ENCODE measurements at regions not wholly inside any gene's neighbourhood (a gene's known extent, or its start where the extent isn't known, plus 50 kb on each side); places are given as distances from the start of the nearest gene placed in this dataset.

GRCh38 chr17:77513045-77513444, 372.3 kb downstream of the SEC14L1 start:
- ChIA-PET POLR2A (interaction anchor here (0.9 kb wide), 1 partner anchor 8 kb away, joined by 3 read pairs; no protein-coding TSS in a partner anchor), CTCF (interaction anchor here (0.5 kb wide), 1 partner anchor 1195 kb away, joined by 3 read pairs; no protein-coding TSS in a partner anchor)
- Mint-ChIP-seq H3K4me3 (no peak overlapping the region), H3K27ac (no peak overlapping the region), H3K4me1 (peaks cover 0 to 4% (median 0%) of the 10 kb centered on the region in 7 donors), H3K9me3 (peaks cover 0 to 17% (median 8%) of the 10 kb centered on the region in 11 donors), H3K27me3 (peaks cover 0 to 14% (median 0%) of the 10 kb centered on the region in 5 donors), H3K36me3 (peaks cover 4 to 14% (median 12%) of the 10 kb centered on the region in 5 donors)
- Histone ChIP-seq H3K4me1 (ENCODE audit: control insufficient read depth in 2 of 2, insufficient read depth in 2 of 2, low read length in 2 of 2) (no peaks in the 10 kb centered on the region), H3K4me3 (ENCODE audit: low read length) (no peak overlapping the region), H3K27me3 (ENCODE audit: control insufficient read depth in 2 of 2, insufficient read depth in 2 of 2, low read length in 2 of 2) (no peaks in the 10 kb centered on the region), H3K36me3 (ENCODE audit: control insufficient read depth in 2 of 3, insufficient read depth in 3 of 3, low read length in 3 of 3) (no peaks in the 10 kb centered on the region), H3K9me3 (ENCODE audit: control insufficient read depth in 2 of 3, low read length in 3 of 3) (peaks cover 0 to 14% (median 0%) of the 10 kb centered on the region in 3 experiments), H3K27ac (ENCODE audit: low read depth, low read length) (no peak overlapping the region)
- ATAC-seq (no peak), DNase-seq (no peak)
- intact Hi-C loops (cut with micrococcal nuclease): no loop called here

GRCh38 chr17:77515227-77515626, 374.5 kb downstream of the SEC14L1 start:
- POLR2A ChIA-PET: no interaction called here

GRCh38 chr17:77516902-77517301, 376.1 kb downstream of the SEC14L1 start:
- Mint-ChIP-seq H3K27me3 (peaks cover 0 to 14% (median 0%) of the 10 kb centered on the region in 5 donors), H3K9me3 (peaks cover 0 to 7% (median 2%) of the 10 kb centered on the region in 11 donors), H3K36me3 (peaks cover 2 to 9% (median 4%) of the 10 kb centered on the region in 5 donors), H3K27ac (no peak overlapping the region), H3K4me1 (peaks cover 0 to 2% (median 0%) of the 10 kb centered on the region in 7 donors), H3K4me3 (peak overlapping the region in 1 of 10 donors; percentile 18)
- peaks cover 0 to 3% (median 0%) of the 10 kb centered on the region in 3 experiments for H3K9me3 ChIP-seq (ENCODE audit: control insufficient read depth in 2 of 3, low read length in 3 of 3)
- no peaks in the 10 kb centered on the region for H3K27me3 ChIP-seq (ENCODE audit: control insufficient read depth in 2 of 2, insufficient read depth in 2 of 2, low read length in 2 of 2)
- ChIA-PET POLR2A (interaction anchor here (1.1 kb wide), 1 partner anchor 87 kb away, joined by 3 read pairs; no protein-coding TSS in a partner anchor), CTCF (no interaction called here)
- ATAC-seq (no peak), DNase-seq (no peak)
- H3K4me1 ChIP-seq (ENCODE audit: control insufficient read depth in 2 of 2, insufficient read depth in 2 of 2, low read length in 2 of 2): no peaks in the 10 kb centered on the region
- intact Hi-C loops (cut with micrococcal nuclease): no loop called here
- H3K4me3 ChIP-seq (ENCODE audit: low read length): no peak overlapping the region
- no peaks in the 10 kb centered on the region for H3K36me3 ChIP-seq (ENCODE audit: control insufficient read depth in 2 of 3, insufficient read depth in 3 of 3, low read length in 3 of 3)
- no peak overlapping the region for H3K27ac ChIP-seq (ENCODE audit: low read depth, low read length)

More at GRCh38 chr17:77515227-77515626, 374.5 kb downstream of the SEC14L1 start:
- peaks cover 4 to 14% (median 12%) of the 10 kb centered on the region in 5 donors for H3K36me3 Mint-ChIP-seq
- intact Hi-C loops (cut with micrococcal nuclease): no loop called here
- Histone ChIP-seq H3K4me3 (ENCODE audit: low read length) (no peak overlapping the region), H3K27me3 (ENCODE audit: control insufficient read depth in 2 of 2, insufficient read depth in 2 of 2, low read length in 2 of 2) (no peaks in the 10 kb centered on the region), H3K27ac (ENCODE audit: low read depth, low read length) (no peak overlapping the region), H3K36me3 (ENCODE audit: control insufficient read depth in 2 of 3, insufficient read depth in 3 of 3, low read length in 3 of 3) (no peaks in the 10 kb centered on the region), H3K4me1 (ENCODE audit: control insufficient read depth in 2 of 2, insufficient read depth in 2 of 2, low read length in 2 of 2) (no peaks in the 10 kb centered on the region), H3K9me3 (ENCODE audit: control insufficient read depth in 2 of 3, low read length in 3 of 3) (peaks cover 0 to 11% (median 0%) of the 10 kb centered on the region in 3 experiments)
- peaks cover 0 to 14% (median 0%) of the 10 kb centered on the region in 5 donors for H3K27me3 Mint-ChIP-seq
- no peak overlapping the region for H3K4me3 Mint-ChIP-seq
- peaks cover 0 to 17% (median 8%) of the 10 kb centered on the region in 11 donors for H3K9me3 Mint-ChIP-seq
- H3K27ac Mint-ChIP-seq: no peak overlapping the region
- CTCF ChIA-PET: no interaction called here
- DNase-seq: no peak
- peaks cover 0 to 4% (median 0%) of the 10 kb centered on the region in 7 donors for H3K4me1 Mint-ChIP-seq
- no peak for ATAC-seq

GRCh38 chr17:77521076-77521475, 380.3 kb downstream of the SEC14L1 start:
- Mint-ChIP-seq H3K27me3 (peaks cover 0 to 10% (median 0%) of the 10 kb centered on the region in 5 donors), H3K4me1 (peaks cover 0 to 12% (median 7%) of the 10 kb centered on the region in 7 donors), H3K9me3 (no peaks in the 10 kb centered on the region), H3K4me3 (no peak overlapping the region), H3K27ac (no peak overlapping the region), H3K36me3 (no peaks in the 10 kb centered on the region)
- intact Hi-C loops (cut with micrococcal nuclease): no loop called here
- Histone ChIP-seq H3K36me3 (ENCODE audit: control insufficient read depth in 2 of 3, insufficient read depth in 3 of 3, low read length in 3 of 3) (no peaks in the 10 kb centered on the region), H3K4me3 (ENCODE audit: low read length) (no peak overlapping the region), H3K4me1 (ENCODE audit: control insufficient read depth in 2 of 2, insufficient read depth in 2 of 2, low read length in 2 of 2) (no peaks in the 10 kb centered on the region), H3K27me3 (ENCODE audit: control insufficient read depth in 2 of 2, insufficient read depth in 2 of 2, low read length in 2 of 2) (no peaks in the 10 kb centered on the region), H3K9me3 (ENCODE audit: control insufficient read depth in 2 of 3, low read length in 3 of 3) (no peaks in the 10 kb centered on the region), H3K27ac (ENCODE audit: low read depth, low read length) (no peak overlapping the region)
- DNase-seq (no peak), ATAC-seq (no peak)
- CTCF ChIA-PET: interaction anchor here (1.1 kb wide), 1 partner anchor 22 kb away, joined by 3 read pairs; no protein-coding TSS in a partner anchor
- POLR2A ChIA-PET: no interaction called here

- DNase-seq (no peak), ATAC-seq (no peak)
- no peaks in the 10 kb centered on the region for H3K9me3 ChIP-seq (ENCODE audit: control insufficient read depth in 2 of 3, low read length in 3 of 3)
- intact Hi-C loops (cut with micrococcal nuclease): no loop called here
- Mint-ChIP-seq H3K4me3 (no peak overlapping the region), H3K36me3 (no peaks in the 10 kb centered on the region), H3K9me3 (no peaks in the 10 kb centered on the region), H3K27ac (no peak overlapping the region), H3K27me3 (peaks cover 0 to 16% (median 4%) of the 10 kb centered on the region in 5 donors), H3K4me1 (peaks cover 0 to 12% (median 10%) of the 10 kb centered on the region in 7 donors)
- H3K27ac ChIP-seq (ENCODE audit: low read depth, low read length): no peak overlapping the region
- H3K4me3 ChIP-seq (ENCODE audit: low read length): no peak overlapping the region
- POLR2A ChIA-PET: no interaction called here
- no peaks in the 10 kb centered on the region for H3K4me1 ChIP-seq (ENCODE audit: control insufficient read depth in 2 of 2, insufficient read depth in 2 of 2, low read length in 2 of 2)
- H3K36me3 ChIP-seq (ENCODE audit: control insufficient read depth in 2 of 3, insufficient read depth in 3 of 3, low read length in 3 of 3): no peaks in the 10 kb centered on the region
- H3K27me3 ChIP-seq (ENCODE audit: control insufficient read depth in 2 of 2, insufficient read depth in 2 of 2, low read length in 2 of 2): no peaks in the 10 kb centered on the region
- CTCF ChIA-PET: no interaction called here
Observed at GRCh38 chr17:77523540-77523939, 382.8 kb downstream of the SEC14L1 start.

- peaks cover 0 to 12% (median 10%) of the 10 kb centered on the region in 7 donors for H3K4me1 Mint-ChIP-seq
- intact Hi-C loops (cut with micrococcal nuclease): no loop called here
- no peak overlapping the region for H3K4me3 ChIP-seq (ENCODE audit: low read length)
- H3K4me3 Mint-ChIP-seq: no peak overlapping the region
- no peaks in the 10 kb centered on the region for H3K27me3 ChIP-seq (ENCODE audit: control insufficient read depth in 2 of 2, insufficient read depth in 2 of 2, low read length in 2 of 2)
- H3K27ac ChIP-seq (ENCODE audit: low read depth, low read length): no peak overlapping the region
- H3K9me3 ChIP-seq (ENCODE audit: control insufficient read depth in 2 of 3, low read length in 3 of 3): no peaks in the 10 kb centered on the region
- H3K27me3 Mint-ChIP-seq: peaks cover 4 to 31% (median 8%) of the 10 kb centered on the region in 5 donors
- no peaks in the 10 kb centered on the region for H3K4me1 ChIP-seq (ENCODE audit: control insufficient read depth in 2 of 2, insufficient read depth in 2 of 2, low read length in 2 of 2)
- DNase-seq: no peak
- H3K36me3 ChIP-seq (ENCODE audit: control insufficient read depth in 2 of 3, insufficient read depth in 3 of 3, low read length in 3 of 3): no peaks in the 10 kb centered on the region
- ChIA-PET CTCF (no interaction called here), POLR2A (no interaction called here)
- no peaks in the 10 kb centered on the region for H3K9me3 Mint-ChIP-seq
- peak overlapping the region in 1 of 9 donors; percentile 46 for H3K27ac Mint-ChIP-seq
- no peaks in the 10 kb centered on the region for H3K36me3 Mint-ChIP-seq
- ATAC-seq: no peak
Observed at GRCh38 chr17:77526259-77526711, 385.5 kb downstream of the SEC14L1 start.
